CD14-positive monocyte (primary cell): ENCODE measurements at regions not wholly inside any gene's neighbourhood (a gene's known extent, or its start where the extent isn't known, plus 50 kb on each side); places are given as distances from the start of the nearest gene placed in this dataset.

Experiments
- DNase-seq, 3 donors: peaks; one replicate each; pipeline ENCODE4 v3.0.0-alpha.2; 2011 to 2022
- H2AFZ ChIP-seq: 2 replicates; pipeline ENCODE4 v1.6.0; 2012; ENCODE audit warnings: mild to moderate bottlenecking, low read depth, low read length, inconsistent platforms; ENCODE audit not compliant: insufficient read depth, poor library complexity, severe bottlenecking
- H3K27ac ChIP-seq, 2 donors: 1 replicate in 1 of 2; 2 replicates in 1 of 2; pipeline ENCODE4 v1.5.1; 2012 to 2013; ENCODE audit warnings: low read length in 2 of 2, control low read depth in 1 of 2, inconsistent platforms in 1 of 2, low read depth in 1 of 2, mild to moderate bottlenecking in 1 of 2
- H3K27me3 ChIP-seq, 2 donors: one replicate each; pipeline versions ENCODE4 v1.6.0 to v1.6.1; 2011 to 2013; ENCODE audit warnings: low read length in 2 of 2; ENCODE audit not compliant: control insufficient read depth in 2 of 2, insufficient read depth in 2 of 2
- H3K36me3 ChIP-seq, 2 donors: replicated peaks in 1 of 2; 1 replicate in 1 of 2; 2 replicates in 1 of 2; pipeline versions ENCODE4 v1.5.1 to v1.6.1; 2012 to 2013; ENCODE audit warnings: low read length in 2 of 2, control low read depth in 1 of 2, inconsistent platforms in 1 of 2, mild to moderate bottlenecking in 1 of 2; ENCODE audit not compliant: insufficient read depth in 2 of 2, control insufficient read depth in 1 of 2
- H3K4me1 ChIP-seq, 2 donors: 1 replicate in 1 of 2; 2 replicates in 1 of 2; pipeline versions ENCODE4 v1.5.1 to v1.6.1; 2012 to 2013; ENCODE audit warnings: low read length in 2 of 2, control low read depth in 1 of 2, inconsistent platforms in 1 of 2, mild to moderate bottlenecking in 1 of 2, moderate library complexity in 1 of 2; ENCODE audit not compliant: insufficient read depth in 2 of 2, control insufficient read depth in 1 of 2
- H3K4me2 ChIP-seq: replicated peaks from 2 replicates; pipeline ENCODE3; 2012; ENCODE audit warnings: low read length, moderate library complexity, mild to moderate bottlenecking; ENCODE audit not compliant: poor library complexity, severe bottlenecking; ENCODE audit errors: extremely low read depth
- H3K4me3 ChIP-seq, 3 experiments: fragments of 200-600 bp in 1 of 3; sonication (generic) in 1 of 3; replicated peaks in 1 of 3; 1 replicate in 2 of 3; 2 replicates in 1 of 3; pipeline ENCODE4 v1.5.1; 2011 to 2013; ENCODE audit warnings: low read length in 3 of 3, mild to moderate bottlenecking in 3 of 3, control low read depth in 2 of 3, low read depth in 2 of 3, inconsistent platforms in 1 of 3, moderate library complexity in 1 of 3
- H3K79me2 ChIP-seq: 2 replicates; pipeline ENCODE4 v1.6.0; 2012; ENCODE audit warnings: mild to moderate bottlenecking, control low read depth, inconsistent platforms, low read length, moderate library complexity; ENCODE audit not compliant: insufficient read depth
- H3K9ac ChIP-seq: 2 replicates; pipeline ENCODE4 v1.6.0; 2017; ENCODE audit warnings: low read length, mild to moderate bottlenecking; ENCODE audit not compliant: insufficient read depth, poor library complexity, severe bottlenecking
- H3K9me3 ChIP-seq, 2 donors: replicated peaks in 1 of 2; 1 replicate in 1 of 2; 2 replicates in 1 of 2; pipeline versions ENCODE4 v1.5.1 to v1.6.1; 2012 to 2013; ENCODE audit warnings: low read length in 2 of 2, control low read depth in 1 of 2; ENCODE audit not compliant: control insufficient read depth in 1 of 2, insufficient read depth in 1 of 2
- H4K20me1 ChIP-seq: 2 replicates; pipeline ENCODE4 v1.6.0; 2012; ENCODE audit warnings: mild to moderate bottlenecking, low read length, control low read depth, moderate library complexity; ENCODE audit not compliant: insufficient read depth
- H3K27ac Mint-ChIP-seq, 7 donors: one replicate each; pipeline ENCODE4 v1.8.0; 2020; ENCODE audit warnings: mild to moderate bottlenecking in 7 of 7, mixed read lengths in 7 of 7, moderate library complexity in 6 of 7, inconsistent platforms in 2 of 7
- H3K27me3 Mint-ChIP-seq, 3 donors: one replicate each; pipeline ENCODE4 v1.8.0; 2021 to 2022; ENCODE audit warnings: low read depth in 3 of 3, mild to moderate bottlenecking in 3 of 3, mixed read lengths in 3 of 3, moderate library complexity in 3 of 3, inconsistent platforms in 1 of 3
- H3K36me3 Mint-ChIP-seq, 2 donors: one replicate each; pipeline ENCODE4 v1.8.0; 2020; ENCODE audit warnings: mixed read lengths in 2 of 2, inconsistent platforms in 1 of 2, mild to moderate bottlenecking in 1 of 2
- H3K4me1 Mint-ChIP-seq: one replicate; pipeline ENCODE4 v1.8.0; 2020; ENCODE audit warnings: mild to moderate bottlenecking, mixed read lengths
- H3K4me3 Mint-ChIP-seq, 2 donors: one replicate each; pipeline ENCODE4 v1.8.0; 2020; ENCODE audit warnings: mild to moderate bottlenecking in 2 of 2, mixed read lengths in 2 of 2, moderate library complexity in 1 of 2
- H3K9me3 Mint-ChIP-seq, 7 donors: one replicate each; pipeline ENCODE4 v1.8.0; 2020 to 2022; ENCODE audit warnings: mixed read lengths in 7 of 7, mild to moderate bottlenecking in 6 of 7, moderate library complexity in 6 of 7, inconsistent platforms in 2 of 7
- CTCF ChIP-seq: fragments of 200-600 bp; IDR thresholded peaks from one replicate; pipeline ENCODE4 v1.8.0; 2022; ENCODE audit warnings: antibody characterized with exemption, mild to moderate bottlenecking
- WGBS: methylation state at CpG from one replicate; pipeline ENCODE4 v1.1.5; 2013; ENCODE audit warnings: missing lambda C conversion rate; ENCODE audit not compliant: insufficient coverage; 5-methylcytosine and 5-hydroxymethylcytosine counted together
- intact Hi-C, 2 donors: fragments of 100-400 bp; cut with micrococcal nuclease; formaldehyde crosslinking; loops; one replicate each; pipeline versions ENCODE4 v1.15.0 to v1.15.1; 2023

GRCh38 chr12:33757701-33758100 is 264.6 kb upstream of the ALG10 start:
- no peaks in the 10 kb centered on the region for H3K4me1 Mint-ChIP-seq
- no peaks in the 10 kb centered on the region for H3K27me3 ChIP-seq
- H2AFZ ChIP-seq, result no peak overlapping the region
- no peaks in the 10 kb centered on the region for H3K36me3 Mint-ChIP-seq
- H3K4me1 ChIP-seq, result no peaks in the 10 kb centered on the region
- no peaks in the 10 kb centered on the region for H3K36me3 ChIP-seq
- H3K27ac ChIP-seq, result no peak overlapping the region
- H3K27me3 Mint-ChIP-seq, result no peaks in the 10 kb centered on the region
- H3K4me3 ChIP-seq, result no peak overlapping the region
- DNase-seq, result no peak
- no peaks in the 10 kb centered on the region for H3K79me2 ChIP-seq
- no peak overlapping the region for H3K9ac ChIP-seq
- H3K4me2 ChIP-seq, result no peak overlapping the region
- WGBS, result 94% methylated on average over 3 of the region's 3 CpGs
- intact Hi-C loops, result no loop called here
- H3K4me3 Mint-ChIP-seq, result no peak overlapping the region
- H3K9me3 Mint-ChIP-seq, result peaks cover 2 to 12% (median 3%) of the 10 kb centered on the region in 7 donors
- H3K9me3 ChIP-seq, result peaks cover 2 to 8% of the 10 kb centered on the region in 2 donors
- no peak overlapping the region for H3K27ac Mint-ChIP-seq
- no peaks in the 10 kb centered on the region for H4K20me1 ChIP-seq
- no peak for TF ChIP-seq CTCF

- Mint-ChIP-seq H3K9me3 (peaks cover 2 to 10% (median 4%) of the 10 kb centered on the region in 7 donors), H3K4me1 (no peaks in the 10 kb centered on the region)
These were observed 263.0 kb upstream of the ALG10 start for GRCh38 chr12:33759279-33759678.

More at GRCh38 chr12:33759279-33759678, 263.0 kb upstream of the ALG10 start:
- Mint-ChIP-seq H3K36me3 (no peaks in the 10 kb centered on the region), H3K4me3 (no peak overlapping the region), H3K27ac (no peak overlapping the region), H3K27me3 (no peaks in the 10 kb centered on the region)
- Histone ChIP-seq H3K9ac (no peak overlapping the region), H3K4me1 (no peaks in the 10 kb centered on the region), H3K9me3 (peaks cover 0 to 8% of the 10 kb centered on the region in 2 donors), H4K20me1 (no peaks in the 10 kb centered on the region), H3K79me2 (no peaks in the 10 kb centered on the region), H3K27ac (no peak overlapping the region), H3K36me3 (no peaks in the 10 kb centered on the region), H3K27me3 (no peaks in the 10 kb centered on the region), H2AFZ (no peak overlapping the region), H3K4me2 (no peak overlapping the region), H3K4me3 (no peak overlapping the region)
- intact Hi-C loops, result no loop called here
- WGBS, result 56% methylated on average over 1 of the region's 2 CpGs
- no peak for TF ChIP-seq CTCF
- no peak for DNase-seq
